Tibial artery (tissue), 4 donors: ENCODE measurements at regions not wholly inside any gene's neighbourhood (a gene's known extent, or its start where the extent isn't known, plus 50 kb on each side); places are given as distances from the start of the nearest gene placed in this dataset.

ENCODE experiments used
- DNase-seq, 2 donors: peaks; one replicate each; pipeline ENCODE4 v3.0.0-alpha.2; 2019
- H3K27ac ChIP-seq, 2 donors: fragments of 200-600 bp; sonication (generic) in 1 of 2; 1 replicate in 1 of 2; 2 replicates in 1 of 2; pipeline ENCODE4 v1.5.1; 2018 to 2019; ENCODE audit warnings: mild to moderate bottlenecking in 1 of 2
- H3K27me3 ChIP-seq, 2 donors: fragments of 200-600 bp; sonication (generic) in 1 of 2; one replicate each; pipeline versions ENCODE4 v1.5.1 to v1.6.0; 2016 to 2019
- H3K36me3 ChIP-seq, 3 donors: fragments of 200-600 bp; sonication (generic) in 2 of 3; one replicate each; pipeline ENCODE4 v1.5.1; 2016 to 2019; ENCODE audit warnings: mild to moderate bottlenecking in 2 of 3
- H3K4me1 ChIP-seq, 4 donors: fragments of 200-600 bp; sonication (generic) in 2 of 4; 1 replicate in 3 of 4; 2 replicates in 1 of 4; pipeline ENCODE4 v1.5.1; 2016 to 2019
- H3K4me3 ChIP-seq, 2 donors: fragments of 200-600 bp; sonication (generic) in 1 of 2; 1 replicate in 1 of 2; 2 replicates in 1 of 2; pipeline ENCODE4 v1.5.1; 2018 to 2019; ENCODE audit warnings: mild to moderate bottlenecking in 2 of 2
- H3K9me3 ChIP-seq, 3 donors: fragments of 200-600 bp; sonication (generic) in 1 of 3; one replicate each; pipeline ENCODE4 v1.5.1; 2016 to 2019
- intact Hi-C: fragments of 100-400 bp; cut with DNase I; formaldehyde crosslinking; loops from one replicate; pipeline ENCODE4 v1.15.0; 2023; ENCODE audit warnings: low total_unique reads
- TF ChIP-seq, protein P1 (sequence below), 2 experiments: fragments of 200-600 bp in 1 of 2; fragments of 450-650 bp in 1 of 2; IDR thresholded peaks; one replicate each; pipeline ENCODE4 v1.5.1; 2017 to 2019; ENCODE audit warnings: antibody characterized with exemption in 2 of 2, mild to moderate bottlenecking in 1 of 2, moderate library complexity in 1 of 2

DNA sequence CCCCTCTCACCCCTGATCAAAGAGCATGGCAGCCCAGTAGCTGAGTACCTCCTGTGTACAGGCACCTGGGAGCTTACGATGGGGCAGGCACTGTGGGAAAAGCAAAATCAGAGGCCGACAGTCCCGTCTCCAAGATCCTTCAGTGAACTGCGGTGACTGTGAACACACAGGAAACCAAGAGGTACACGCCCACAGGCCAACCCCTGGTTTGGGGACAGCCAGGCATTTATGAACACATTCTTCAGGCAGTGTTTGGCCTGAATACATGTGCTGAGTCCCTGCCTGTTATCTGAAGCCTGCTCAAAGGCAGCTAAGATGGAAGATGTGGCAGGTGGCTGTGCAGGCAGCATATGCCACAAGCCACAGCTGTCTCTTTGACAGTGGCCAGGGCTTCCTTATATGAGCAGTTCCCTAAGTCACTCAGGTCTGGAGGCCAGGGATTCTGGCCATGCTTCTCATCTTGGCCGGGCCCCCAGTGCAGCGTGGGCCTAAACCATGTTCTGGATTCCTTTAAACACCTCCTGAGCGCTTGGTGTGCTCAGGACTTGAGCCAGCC, 123.6 kb downstream of the UQCRFS1 start:
- H3K27me3 ChIP-seq, result no peaks in the 10 kb centered on the region
- H3K4me1 ChIP-seq, result no peaks in the 10 kb centered on the region
- H3K4me3 ChIP-seq, result no peak overlapping the region
- no peaks in the 10 kb centered on the region for H3K9me3 ChIP-seq
- TF ChIP-seq, protein P1, sequence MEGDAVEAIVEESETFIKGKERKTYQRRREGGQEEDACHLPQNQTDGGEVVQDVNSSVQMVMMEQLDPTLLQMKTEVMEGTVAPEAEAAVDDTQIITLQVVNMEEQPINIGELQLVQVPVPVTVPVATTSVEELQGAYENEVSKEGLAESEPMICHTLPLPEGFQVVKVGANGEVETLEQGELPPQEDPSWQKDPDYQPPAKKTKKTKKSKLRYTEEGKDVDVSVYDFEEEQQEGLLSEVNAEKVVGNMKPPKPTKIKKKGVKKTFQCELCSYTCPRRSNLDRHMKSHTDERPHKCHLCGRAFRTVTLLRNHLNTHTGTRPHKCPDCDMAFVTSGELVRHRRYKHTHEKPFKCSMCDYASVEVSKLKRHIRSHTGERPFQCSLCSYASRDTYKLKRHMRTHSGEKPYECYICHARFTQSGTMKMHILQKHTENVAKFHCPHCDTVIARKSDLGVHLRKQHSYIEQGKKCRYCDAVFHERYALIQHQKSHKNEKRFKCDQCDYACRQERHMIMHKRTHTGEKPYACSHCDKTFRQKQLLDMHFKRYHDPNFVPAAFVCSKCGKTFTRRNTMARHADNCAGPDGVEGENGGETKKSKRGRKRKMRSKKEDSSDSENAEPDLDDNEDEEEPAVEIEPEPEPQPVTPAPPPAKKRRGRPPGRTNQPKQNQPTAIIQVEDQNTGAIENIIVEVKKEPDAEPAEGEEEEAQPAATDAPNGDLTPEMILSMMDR (IDR thresholded peaks at IDR 0.05), result no peak
- intact Hi-C loops, result no loop called here
- H3K36me3 ChIP-seq, result no peaks in the 10 kb centered on the region
- no peak overlapping the region for H3K27ac ChIP-seq
- no peak for DNase-seq

DNA sequence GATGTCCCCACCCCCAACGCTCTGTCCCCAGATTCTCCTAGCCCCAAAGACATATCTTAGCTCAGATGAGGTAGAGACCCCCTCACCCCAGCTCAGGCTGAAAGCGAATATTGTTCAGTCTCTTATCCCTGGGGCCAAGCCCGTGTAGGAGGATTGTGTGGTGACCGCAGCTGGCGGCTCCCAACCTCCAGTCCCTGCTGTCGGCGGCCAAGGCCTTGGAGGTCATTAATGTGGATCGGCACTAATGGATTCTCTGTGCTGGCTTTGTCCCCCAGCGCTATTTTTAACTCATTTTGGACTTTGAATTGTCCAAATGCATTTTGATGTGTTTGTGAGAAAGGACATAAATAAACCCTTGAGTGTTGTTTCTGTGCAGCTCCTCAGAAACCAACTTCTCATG, 124.2 kb downstream of the UQCRFS1 start:
- TF ChIP-seq, protein P1 (IDR thresholded peaks at IDR 0.05), result no peak
- H3K9me3 ChIP-seq, result no peaks in the 10 kb centered on the region
- DNase-seq, result no peak

DNA sequence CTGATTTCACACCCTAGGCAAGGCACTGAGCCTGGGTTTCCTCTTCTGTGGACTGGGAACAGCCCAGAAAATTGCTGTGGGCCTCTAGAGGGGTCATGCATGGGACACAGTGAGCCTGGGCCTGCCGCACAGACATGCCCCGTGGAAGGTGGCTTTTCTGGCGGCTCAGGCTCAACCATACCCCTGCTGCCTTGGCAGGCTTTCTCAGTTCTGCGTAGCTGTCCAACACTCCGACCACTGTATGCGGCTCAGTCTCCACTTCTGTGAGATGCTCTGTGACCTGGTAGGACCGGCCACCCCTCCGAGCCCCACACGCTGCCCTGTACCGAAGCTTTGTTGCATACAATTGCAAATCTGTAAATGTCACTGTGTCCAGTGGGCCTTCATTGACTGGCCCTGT, 126.3 kb downstream of the UQCRFS1 start:
- intact Hi-C loops, result no loop called here
- no peak overlapping the region for H3K27ac ChIP-seq
- no peak overlapping the region for H3K4me3 ChIP-seq
- TF ChIP-seq, protein P1 (IDR thresholded peaks at IDR 0.05), result no peak
- H3K36me3 ChIP-seq, result no peaks in the 10 kb centered on the region
- no peak for DNase-seq
- H3K27me3 ChIP-seq, result no peaks in the 10 kb centered on the region
- H3K9me3 ChIP-seq, result no peaks in the 10 kb centered on the region
- H3K4me1 ChIP-seq, result no peaks in the 10 kb centered on the region

More for the DNA sequence above, 124.2 kb downstream of the UQCRFS1 start:
- Histone ChIP-seq H3K4me1 (no peaks in the 10 kb centered on the region), H3K4me3 (no peak overlapping the region), H3K27me3 (no peaks in the 10 kb centered on the region), H3K36me3 (no peaks in the 10 kb centered on the region), H3K27ac (no peak overlapping the region)
- intact Hi-C loops, result no loop called here

DNA sequence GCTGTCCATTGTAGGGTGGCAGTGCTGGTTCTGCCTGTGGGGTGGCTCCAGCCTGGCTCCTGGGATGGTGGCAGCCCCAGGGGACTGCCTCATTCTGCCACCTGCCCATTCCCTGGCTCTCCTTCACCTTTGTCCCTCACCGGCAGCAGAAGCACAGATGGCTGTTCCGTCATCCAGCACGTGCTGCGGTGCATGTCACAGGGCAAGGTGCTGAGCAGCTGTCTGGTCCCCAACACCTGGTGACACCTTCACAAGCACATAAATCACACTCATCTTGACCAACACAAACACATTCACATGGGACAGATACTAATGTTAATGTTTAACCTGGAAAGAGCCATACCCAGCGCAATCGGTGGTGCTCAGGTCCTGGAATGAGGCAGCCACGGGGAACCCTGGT, 126.8 kb downstream of the UQCRFS1 start:
- no peak overlapping the region for H3K4me3 ChIP-seq

DNA sequence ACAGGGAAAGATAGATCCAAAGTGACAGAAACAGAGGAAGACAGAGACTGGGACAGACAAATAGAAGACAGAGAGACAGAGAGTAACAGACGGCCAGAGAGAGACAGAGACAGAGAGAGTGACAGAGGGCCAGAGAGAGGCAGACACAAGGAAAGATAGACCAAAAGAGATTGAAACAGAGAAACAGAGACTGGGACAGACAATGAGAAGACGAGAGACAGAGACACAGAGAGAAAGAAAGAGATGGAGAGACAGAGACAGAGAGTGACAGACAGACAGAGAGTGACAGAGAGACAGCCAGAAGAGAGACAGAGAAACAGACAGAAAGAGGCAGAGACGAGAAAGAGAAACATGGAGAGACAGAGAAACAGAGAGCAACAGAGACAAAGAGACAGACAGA, 127.3 kb downstream of the UQCRFS1 start:
- TF ChIP-seq, protein P1 (IDR thresholded peaks at IDR 0.05), result no peak
- DNase-seq, result no peak
- no peaks in the 10 kb centered on the region for H3K9me3 ChIP-seq
- no peaks in the 10 kb centered on the region for H3K4me1 ChIP-seq
- intact Hi-C loops, result no loop called here
- no peaks in the 10 kb centered on the region for H3K27me3 ChIP-seq
- no peaks in the 10 kb centered on the region for H3K36me3 ChIP-seq
- no peak overlapping the region for H3K27ac ChIP-seq
- no peak overlapping the region for H3K4me3 ChIP-seq

More for the DNA sequence above, 126.8 kb downstream of the UQCRFS1 start:
- TF ChIP-seq, protein P1 (IDR thresholded peaks at IDR 0.05), result no peak
- no peaks in the 10 kb centered on the region for H3K27me3 ChIP-seq
- H3K9me3 ChIP-seq, result no peaks in the 10 kb centered on the region
- DNase-seq, result no peak
- H3K4me1 ChIP-seq, result no peaks in the 10 kb centered on the region
- intact Hi-C loops, result no loop called here
- H3K27ac ChIP-seq, result no peak overlapping the region
- no peaks in the 10 kb centered on the region for H3K36me3 ChIP-seq

DNA sequence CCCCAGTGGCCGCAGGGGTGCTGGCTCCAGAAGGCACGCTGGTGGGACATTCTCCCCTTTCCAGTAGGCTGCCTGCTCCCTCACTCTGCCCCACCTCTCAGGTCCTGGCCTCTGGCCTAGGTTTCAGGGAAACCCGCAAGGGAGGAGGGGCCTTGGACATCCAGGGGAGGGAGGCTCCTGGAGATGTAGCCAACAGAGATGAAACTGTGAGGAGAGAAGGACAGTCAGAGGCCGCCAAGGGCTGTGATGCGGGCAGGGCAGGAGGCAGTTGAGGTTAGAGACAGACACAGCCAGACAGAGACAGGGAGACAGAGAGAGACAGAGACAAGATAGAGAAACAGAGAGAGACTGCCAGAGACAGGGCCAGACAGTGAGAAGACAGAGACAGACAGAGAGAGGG, 127.7 kb downstream of the UQCRFS1 start:
- Histone ChIP-seq H3K27me3 (no peaks in the 10 kb centered on the region), H3K4me1 (no peaks in the 10 kb centered on the region), H3K4me3 (no peak overlapping the region), H3K36me3 (no peaks in the 10 kb centered on the region), H3K27ac (no peak overlapping the region), H3K9me3 (no peaks in the 10 kb centered on the region)
- DNase-seq, result no peak
- intact Hi-C loops, result no loop called here
- TF ChIP-seq, protein P1 (IDR thresholded peaks at IDR 0.05), result no peak
